ENCODE measurements at regions not wholly inside any gene's neighbourhood (a gene's known extent, or its start where the extent isn't known, plus 50 kb on each side); places are given as distances from the start of the nearest gene placed in this dataset.

- intact Hi-C loops (cut with micrococcal nuclease; ENCODE audit: unreplicated experiment) = no loop called here
- CTCF ChIA-PET (ENCODE audit: unreplicated experiment) = no interaction called here
Measured at GRCh38 chr19:31510635-31511034, 161.4 kb upstream of the TSHZ3 start.

GRCh38 chr19:31511098-31511497 is 161.9 kb upstream of the TSHZ3 start:
- no peak for TF ChIP-seq CTCF (conservative IDR thresholded peaks at IDR 0.05; ENCODE audit: low read length)
- no peak for TF ChIP-seq EZH2phosphoT487 (IDR thresholded peaks at IDR 0.05; ENCODE audit: borderline replicate concordance, low read depth, low read length)
- no peak for DNase-seq (ENCODE audit: low spot score)
- ChIA-PET CTCF (ENCODE audit: unreplicated experiment) (no interaction called here), POLR2A (no interaction called here)
- H4K20me1 ChIP-seq (ENCODE audit: insufficient read depth, low read length) = no peaks in the 10 kb centered on the region
- H2AFZ ChIP-seq (ENCODE audit: low read length) = no peak overlapping the region
- no peaks in the 10 kb centered on the region for H3K4me1 ChIP-seq (ENCODE audit: insufficient read depth, low read length, poor library complexity, severe bottlenecking)
- H3K9me2 ChIP-seq (ENCODE audit: insufficient read depth, low read length) = no peaks in the 10 kb centered on the region
- intact Hi-C loops (cut with micrococcal nuclease; ENCODE audit: unreplicated experiment) = no loop called here
- no peak overlapping the region for H3K4me2 ChIP-seq (ENCODE audit: low read length)
- no peaks in the 10 kb centered on the region for H3K9me3 ChIP-seq (ENCODE audit: low read length)
- no peak overlapping the region for H3K4me3 ChIP-seq (ENCODE audit: low read depth, low read length, poor library complexity, severe bottlenecking)
- no TSS peak for BruUV-seq (replicated peaks)
- no peak overlapping the region for H3K27ac ChIP-seq (ENCODE audit: low read depth, low read length, poor library complexity, severe bottlenecking)
- H3K79me2 ChIP-seq (ENCODE audit: insufficient read depth, low read depth, low read length) = no peaks in the 10 kb centered on the region
- no peaks in the 10 kb centered on the region for H3K36me3 ChIP-seq (ENCODE audit: insufficient read depth, low read length)

More at GRCh38 chr19:31510635-31511034, 161.4 kb upstream of the TSHZ3 start:
- Histone ChIP-seq H3K4me3 (ENCODE audit: low read depth, low read length, poor library complexity, severe bottlenecking) (no peak overlapping the region), H3K9me2 (ENCODE audit: insufficient read depth, low read length) (no peaks in the 10 kb centered on the region), H3K36me3 (ENCODE audit: insufficient read depth, low read length) (no peaks in the 10 kb centered on the region), H3K27ac (ENCODE audit: low read depth, low read length, poor library complexity, severe bottlenecking) (no peak overlapping the region), H4K20me1 (ENCODE audit: insufficient read depth, low read length) (no peaks in the 10 kb centered on the region), H2AFZ (ENCODE audit: low read length) (no peak overlapping the region), H3K4me1 (ENCODE audit: insufficient read depth, low read length, poor library complexity, severe bottlenecking) (no peaks in the 10 kb centered on the region), H3K9me3 (ENCODE audit: low read length) (no peaks in the 10 kb centered on the region), H3K79me2 (ENCODE audit: insufficient read depth, low read depth, low read length) (no peaks in the 10 kb centered on the region), H3K4me2 (ENCODE audit: low read length) (no peak overlapping the region)
- POLR2A ChIA-PET = no interaction called here
- TF ChIP-seq CTCF (conservative IDR thresholded peaks at IDR 0.05; ENCODE audit: low read length) = no peak
- TF ChIP-seq EZH2phosphoT487 (IDR thresholded peaks at IDR 0.05; ENCODE audit: borderline replicate concordance, low read depth, low read length) = no peak
- BruUV-seq (replicated peaks) = no TSS peak
- DNase-seq (ENCODE audit: low spot score) = no peak

- Histone ChIP-seq H3K4me1 (ENCODE audit: insufficient read depth, low read length, poor library complexity, severe bottlenecking) (no peaks in the 10 kb centered on the region), H3K9me2 (ENCODE audit: insufficient read depth, low read length) (no peaks in the 10 kb centered on the region), H3K4me3 (ENCODE audit: low read depth, low read length, poor library complexity, severe bottlenecking) (no peak overlapping the region), H3K4me2 (ENCODE audit: low read length) (no peak overlapping the region), H4K20me1 (ENCODE audit: insufficient read depth, low read length) (no peaks in the 10 kb centered on the region), H3K79me2 (ENCODE audit: insufficient read depth, low read depth, low read length) (no peaks in the 10 kb centered on the region), H3K36me3 (ENCODE audit: insufficient read depth, low read length) (no peaks in the 10 kb centered on the region), H3K27ac (ENCODE audit: low read depth, low read length, poor library complexity, severe bottlenecking) (no peak overlapping the region), H2AFZ (ENCODE audit: low read length) (no peak overlapping the region), H3K9me3 (ENCODE audit: low read length) (no peaks in the 10 kb centered on the region)
- intact Hi-C loops (cut with micrococcal nuclease; ENCODE audit: unreplicated experiment) = no loop called here
- ChIA-PET CTCF (ENCODE audit: unreplicated experiment) (no interaction called here), POLR2A (no interaction called here)
- DNase-seq (ENCODE audit: low spot score) = no peak
- no TSS peak for BruUV-seq (replicated peaks)
- TF ChIP-seq CTCF (conservative IDR thresholded peaks at IDR 0.05; ENCODE audit: low read length) (no peak), EZH2phosphoT487 (IDR thresholded peaks at IDR 0.05; ENCODE audit: borderline replicate concordance, low read depth, low read length) (no peak)
Measured at GRCh38 chr19:31511696-31512095, 162.5 kb upstream of the TSHZ3 start.
